NCI-H526 treated with DMSO at 0.1 percent for 48 hours (cell line): ENCODE measurements at regions not wholly inside any gene's neighbourhood (a gene's known extent, or its start where the extent isn't known, plus 50 kb on each side); places are given as distances from the start of the nearest gene placed in this dataset.

Source experiments
- DNase-seq: peaks from one replicate; lab custom pipeline; 2025; lab: John Stamatoyannopoulos, UW

- no peak for DNase-seq
Observed at GRCh38 chr11:115848611-115849010, 344.4 kb upstream of the CADM1 start.

- DNase-seq, result no peak
Observed at GRCh38 chr11:115848080-115848479, 343.9 kb upstream of the CADM1 start.

GRCh38 chr11:115845872-115846271 is 341.7 kb upstream of the CADM1 start:
- no peak for DNase-seq

- DNase-seq, result no peak
Observed at GRCh38 chr11:115843685-115844084, 339.5 kb upstream of the CADM1 start.

GRCh38 chr11:115843111-115843510 is 338.9 kb upstream of the CADM1 start:
- DNase-seq, result no peak

GRCh38 chr11:115820026-115820425 is 315.8 kb upstream of the CADM1 start:
- DNase-seq, result no peak

GRCh38 chr11:115819014-115819413 is 314.8 kb upstream of the CADM1 start:
- DNase-seq, result no peak

- DNase-seq, result no peak
Observed at GRCh38 chr11:115817844-115818468, 313.7 kb upstream of the CADM1 start.

- no peak for DNase-seq
Observed at GRCh38 chr11:115808351-115808940, 304.2 kb upstream of the CADM1 start.

- no peak for DNase-seq
Observed at GRCh38 chr11:115806056-115806455, 301.8 kb upstream of the CADM1 start.

GRCh38 chr11:115803073-115803740 is 299.0 kb upstream of the CADM1 start:
- no peak for DNase-seq

GRCh38 chr11:115802641-115803040 is 298.4 kb upstream of the CADM1 start:
- no peak for DNase-seq

- DNase-seq, result no peak
Observed at GRCh38 chr11:115792903-115793302, 288.7 kb upstream of the CADM1 start.

GRCh38 chr11:115787302-115787701 is 283.1 kb upstream of the CADM1 start:
- no peak for DNase-seq

GRCh38 chr11:115784796-115785521 is 280.7 kb upstream of the CADM1 start:
- DNase-seq, result no peak

GRCh38 chr11:115780646-115781362 is 276.6 kb upstream of the CADM1 start:
- peak; percentile 93 for DNase-seq

GRCh38 chr11:115778928-115779650 is 274.9 kb upstream of the CADM1 start:
- no peak for DNase-seq

- no peak for DNase-seq
Observed at GRCh38 chr11:115776916-115777315, 272.7 kb upstream of the CADM1 start.

- DNase-seq, result no peak
Observed at GRCh38 chr11:115775846-115776245, 271.6 kb upstream of the CADM1 start.

GRCh38 chr11:115774756-115775155 is 270.5 kb upstream of the CADM1 start:
- no peak for DNase-seq

- no peak for DNase-seq
Observed at GRCh38 chr11:115769891-115770290, 265.7 kb upstream of the CADM1 start.

GRCh38 chr11:115767883-115768282 is 263.7 kb upstream of the CADM1 start:
- no peak for DNase-seq
